ENCODE measurements at regions not wholly inside any gene's neighbourhood (a gene's known extent, or its start where the extent isn't known, plus 50 kb on each side); places are given as distances from the start of the nearest gene placed in this dataset.

DNA sequence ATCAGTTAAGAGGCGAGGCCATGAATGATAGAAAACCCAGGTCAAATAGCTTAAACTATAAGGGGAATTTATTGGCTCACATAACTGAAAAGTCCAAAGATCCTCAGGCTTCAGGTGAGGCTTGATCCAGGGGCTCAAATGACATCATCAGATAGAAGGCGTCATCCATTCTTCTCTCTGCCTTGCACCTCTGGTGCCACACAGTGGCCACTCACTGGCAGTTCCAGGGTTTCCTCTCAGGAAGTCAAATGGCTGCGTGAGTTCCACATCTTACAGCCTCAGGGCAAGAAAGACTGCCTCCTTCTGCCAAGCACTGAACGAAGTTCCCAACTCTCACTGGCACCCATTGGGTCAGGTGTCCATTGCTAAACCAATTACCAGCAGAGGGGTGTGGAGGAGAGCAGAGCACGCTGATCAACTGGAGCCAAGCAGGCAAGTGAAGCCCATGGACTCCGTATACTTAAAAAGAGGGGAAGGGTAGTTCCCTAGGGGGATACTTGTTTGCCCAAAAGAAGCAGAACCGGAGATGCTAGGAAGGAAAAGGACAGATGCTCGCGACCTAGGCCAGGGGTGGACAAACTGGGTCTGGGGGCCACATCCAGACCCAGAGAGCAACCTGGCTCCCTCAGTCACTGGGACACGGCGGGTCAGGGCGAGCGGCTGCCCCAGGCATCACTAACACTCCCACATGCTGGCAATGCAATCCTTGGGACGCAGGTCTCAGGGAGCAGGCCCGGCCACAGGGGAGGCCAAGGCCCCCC lies 69.3 kb downstream of the SERPINA3 start:
- intact Hi-C loops (cut with micrococcal nuclease; ENCODE audit: unreplicated experiment): loop anchor here (2.0 to 5.0 kb wide), 6 partner anchors 27 to 259 kb away; no protein-coding TSS in a partner anchor
- peaks cover 66% of the 10 kb centered on the region for H3K4me1 ChIP-seq (ENCODE audit: insufficient read depth, low read length)
- H3K4me2 ChIP-seq (ENCODE audit: low read depth, low read length): peak overlapping the region; percentile 76
- H3K27me3 ChIP-seq (ENCODE audit: control insufficient read depth in 1 of 2, insufficient read depth in 2 of 2, low read length in 2 of 2): peaks cover 5 to 9% of the 10 kb centered on the region in 2 experiments; a peak in 3 of 5 replicates
- DNase-seq (ENCODE audit: low spot score) (peak; percentile 78), ATAC-seq (peak; percentile 78), FAIRE-seq (peak; percentile 95)
- 59% methylated on average over 9 of the region's 15 CpGs for WGBS (ENCODE audit: low lambda C conversion rate)
- in situ Hi-C loops (cut with HindIII; ENCODE audit: extremely low pct_ligation_motif_present, low pct_unique_long_range_greater_than_20kb): loop anchor here (5.0 to 10.0 kb wide), 4 partner anchors 54 to 413 kb away; no protein-coding TSS in a partner anchor
- no peaks in the 10 kb centered on the region for H3K79me2 ChIP-seq (ENCODE audit: insufficient read depth, low read length)
- no TSS peak for BruUV-seq (replicated peaks)
- no peak overlapping the region; a peak in 1 of 6 replicates for H3K4me3 ChIP-seq (replicated peaks in 1 of 3; ENCODE audit: insufficient read depth in 1 of 3, low read depth in 2 of 3, low read length in 3 of 3)
- POLR2A ChIA-PET: interaction anchor here (1.1 to 2.2 kb wide), 3 partner anchors 56 to 82 kb away, joined by 3 to 13 read pairs (median 3); no protein-coding TSS in a partner anchor
- CTCF ChIA-PET (ENCODE audit: low intra/inter-chr PET ratio, low total read pairs): interaction anchor here (0.8 to 2.1 kb wide), 4 partner anchors 133 to 258 kb away, joined by 3 to 14 read pairs (median 7); no protein-coding TSS in a partner anchor
- peak overlapping the region; percentile 30; the same call in 1 of the 2 replicates for H3K9ac ChIP-seq (ENCODE audit: insufficient read depth, low read depth, low read length)
- no peaks in the 10 kb centered on the region for H3K36me3 ChIP-seq (replicated peaks in 1 of 2; ENCODE audit: control insufficient read depth in 1 of 2, insufficient read depth in 2 of 2, low read length in 2 of 2)
- H3K9me3 ChIP-seq (ENCODE audit: low read length): no peaks in the 10 kb centered on the region
- H2AFZ ChIP-seq (ENCODE audit: low read length): no peak overlapping the region
- peak overlapping the region; percentile 80 for H3K27ac ChIP-seq (ENCODE audit: extremely low read length, insufficient read depth, low read length)
- no peaks in the 10 kb centered on the region for H4K20me1 ChIP-seq (ENCODE audit: insufficient read depth, low read length)
- TF ChIP-seq RBAK (CRISPR knock-in tag; IDR thresholded peaks at IDR 0.05): no peak
- TF ChIP-seq GATAD2A (CRISPR knock-in tag; IDR thresholded peaks at IDR 0.05): 0 out of 2 replicates have a peak, but pooled peaks have one; percentile 27
- TF ChIP-seq CEBPG (CRISPR knock-in tag; IDR thresholded peaks at IDR 0.05): peak; percentile 47
- TF ChIP-seq RXRB (CRISPR knock-in tag; IDR thresholded peaks at IDR 0.05; ENCODE audit: borderline replicate concordance): peak; percentile 36; the same call in 1 of the 2 replicates
- TF ChIP-seq FOXP1 (IDR thresholded peaks at IDR 0.05): no peak
- TF ChIP-seq FOXP1 (CRISPR knock-in tag; IDR thresholded peaks at IDR 0.05): no peak
- TF ChIP-seq CCAR2 (optimal IDR thresholded peaks at IDR 0.05; ENCODE audit: low read depth, low read length): no peak
- TF ChIP-seq, protein P1, sequence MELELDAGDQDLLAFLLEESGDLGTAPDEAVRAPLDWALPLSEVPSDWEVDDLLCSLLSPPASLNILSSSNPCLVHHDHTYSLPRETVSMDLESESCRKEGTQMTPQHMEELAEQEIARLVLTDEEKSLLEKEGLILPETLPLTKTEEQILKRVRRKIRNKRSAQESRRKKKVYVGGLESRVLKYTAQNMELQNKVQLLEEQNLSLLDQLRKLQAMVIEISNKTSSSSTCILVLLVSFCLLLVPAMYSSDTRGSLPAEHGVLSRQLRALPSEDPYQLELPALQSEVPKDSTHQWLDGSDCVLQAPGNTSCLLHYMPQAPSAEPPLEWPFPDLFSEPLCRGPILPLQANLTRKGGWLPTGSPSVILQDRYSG (CRISPR knock-in tag; IDR thresholded peaks at IDR 0.05): 0 out of 2 replicates have a peak, but pooled peaks have one; percentile 22
- TF ChIP-seq, protein P2, sequence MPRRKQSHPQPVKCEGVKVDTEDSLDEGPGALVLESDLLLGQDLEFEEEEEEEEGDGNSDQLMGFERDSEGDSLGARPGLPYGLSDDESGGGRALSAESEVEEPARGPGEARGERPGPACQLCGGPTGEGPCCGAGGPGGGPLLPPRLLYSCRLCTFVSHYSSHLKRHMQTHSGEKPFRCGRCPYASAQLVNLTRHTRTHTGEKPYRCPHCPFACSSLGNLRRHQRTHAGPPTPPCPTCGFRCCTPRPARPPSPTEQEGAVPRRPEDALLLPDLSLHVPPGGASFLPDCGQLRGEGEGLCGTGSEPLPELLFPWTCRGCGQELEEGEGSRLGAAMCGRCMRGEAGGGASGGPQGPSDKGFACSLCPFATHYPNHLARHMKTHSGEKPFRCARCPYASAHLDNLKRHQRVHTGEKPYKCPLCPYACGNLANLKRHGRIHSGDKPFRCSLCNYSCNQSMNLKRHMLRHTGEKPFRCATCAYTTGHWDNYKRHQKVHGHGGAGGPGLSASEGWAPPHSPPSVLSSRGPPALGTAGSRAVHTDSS (CRISPR knock-in tag; conservative IDR thresholded peaks at IDR 0.05): no peak
- TF ChIP-seq SAP130 (CRISPR knock-in tag; IDR thresholded peaks at IDR 0.05; ENCODE audit: low read depth): peak; percentile 29; the same call in 1 of the 2 replicates
- TF ChIP-seq, protein P3, sequence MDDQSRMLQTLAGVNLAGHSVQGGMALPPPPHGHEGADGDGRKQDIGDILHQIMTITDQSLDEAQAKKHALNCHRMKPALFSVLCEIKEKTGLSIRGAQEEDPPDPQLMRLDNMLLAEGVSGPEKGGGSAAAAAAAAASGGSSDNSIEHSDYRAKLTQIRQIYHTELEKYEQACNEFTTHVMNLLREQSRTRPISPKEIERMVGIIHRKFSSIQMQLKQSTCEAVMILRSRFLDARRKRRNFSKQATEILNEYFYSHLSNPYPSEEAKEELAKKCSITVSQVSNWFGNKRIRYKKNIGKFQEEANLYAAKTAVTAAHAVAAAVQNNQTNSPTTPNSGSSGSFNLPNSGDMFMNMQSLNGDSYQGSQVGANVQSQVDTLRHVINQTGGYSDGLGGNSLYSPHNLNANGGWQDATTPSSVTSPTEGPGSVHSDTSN (CRISPR knock-in tag; IDR thresholded peaks at IDR 0.05; ENCODE audit: borderline replicate concordance): no peak
- no peak for TF ChIP-seq ATM (IDR thresholded peaks at IDR 0.05; ENCODE audit: borderline replicate concordance)
- no peak for TF ChIP-seq ZNF33B (CRISPR knock-in tag; IDR thresholded peaks at IDR 0.05)
- TF ChIP-seq GLI4 (CRISPR knock-in tag; IDR thresholded peaks at IDR 0.05; ENCODE audit: borderline replicate concordance): no peak
- TF ChIP-seq SKI (IDR thresholded peaks at IDR 0.05; ENCODE audit: partially characterized antibody): no peak
- TF ChIP-seq, protein P4, sequence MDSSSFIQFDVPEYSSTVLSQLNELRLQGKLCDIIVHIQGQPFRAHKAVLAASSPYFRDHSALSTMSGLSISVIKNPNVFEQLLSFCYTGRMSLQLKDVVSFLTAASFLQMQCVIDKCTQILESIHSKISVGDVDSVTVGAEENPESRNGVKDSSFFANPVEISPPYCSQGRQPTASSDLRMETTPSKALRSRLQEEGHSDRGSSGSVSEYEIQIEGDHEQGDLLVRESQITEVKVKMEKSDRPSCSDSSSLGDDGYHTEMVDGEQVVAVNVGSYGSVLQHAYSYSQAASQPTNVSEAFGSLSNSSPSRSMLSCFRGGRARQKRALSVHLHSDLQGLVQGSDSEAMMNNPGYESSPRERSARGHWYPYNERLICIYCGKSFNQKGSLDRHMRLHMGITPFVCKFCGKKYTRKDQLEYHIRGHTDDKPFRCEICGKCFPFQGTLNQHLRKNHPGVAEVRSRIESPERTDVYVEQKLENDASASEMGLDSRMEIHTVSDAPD (CRISPR knock-in tag; IDR thresholded peaks at IDR 0.05): 0 out of 2 replicates have a peak, but pooled peaks have one; percentile 35
- peak; percentile 11 for TF ChIP-seq CHD4 (IDR thresholded peaks at IDR 0.05; ENCODE audit: borderline replicate concordance, low read length)
- TF ChIP-seq HNRNPLL (IDR thresholded peaks at IDR 0.05; ENCODE audit: low read depth, low read length, poor library complexity, severe bottlenecking): no peak
- peak; percentile 41; the same call in 1 of the 2 replicates for TF ChIP-seq ZNF724P (CRISPR knock-in tag; IDR thresholded peaks at IDR 0.05; ENCODE audit: borderline replicate concordance)

Measured in HepG2 (cell line).